Left forelimb (tissue), 1 donor: ENCODE measurements at regions not wholly inside any gene's neighbourhood (a gene's known extent, or its start where the extent isn't known, plus 50 kb on each side); places are given as distances from the start of the nearest gene placed in this dataset.

Experiments
- DNase-seq: peaks from one replicate; pipeline ENCODE4 v3.0.0-alpha.2; 2018; ENCODE audit warnings: low spot score

DNA sequence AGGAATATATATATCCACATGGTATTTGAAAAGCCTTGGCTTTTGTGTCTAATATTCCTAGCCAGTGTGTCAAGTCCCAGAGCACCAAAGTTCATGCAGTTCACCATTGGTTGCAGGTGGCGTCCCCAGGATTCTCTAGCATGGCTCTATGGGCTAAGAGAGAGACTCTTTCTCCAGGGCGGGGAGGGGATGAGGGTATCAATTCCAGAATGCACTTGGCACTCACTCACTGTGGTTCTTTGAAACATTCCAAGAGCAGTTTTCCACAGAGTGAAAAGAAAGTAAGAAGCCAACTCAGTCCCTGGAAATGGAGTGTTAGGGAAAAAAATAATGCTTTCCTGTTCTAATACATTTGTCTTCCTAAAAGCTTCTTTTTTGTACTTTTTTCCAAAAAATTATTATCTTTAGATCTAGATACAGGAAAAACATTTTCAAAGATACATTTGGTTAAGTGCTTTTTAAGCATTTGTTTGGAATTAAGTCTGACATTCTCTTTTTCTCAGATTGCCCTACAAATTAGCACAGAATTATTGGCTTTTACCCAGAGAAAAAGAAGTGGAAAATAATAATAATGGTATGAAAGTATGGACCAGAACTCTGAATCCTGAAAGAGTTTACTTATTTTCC, 239.9 kb downstream of the PAX3 start:
- DNase-seq, result no peak

DNA sequence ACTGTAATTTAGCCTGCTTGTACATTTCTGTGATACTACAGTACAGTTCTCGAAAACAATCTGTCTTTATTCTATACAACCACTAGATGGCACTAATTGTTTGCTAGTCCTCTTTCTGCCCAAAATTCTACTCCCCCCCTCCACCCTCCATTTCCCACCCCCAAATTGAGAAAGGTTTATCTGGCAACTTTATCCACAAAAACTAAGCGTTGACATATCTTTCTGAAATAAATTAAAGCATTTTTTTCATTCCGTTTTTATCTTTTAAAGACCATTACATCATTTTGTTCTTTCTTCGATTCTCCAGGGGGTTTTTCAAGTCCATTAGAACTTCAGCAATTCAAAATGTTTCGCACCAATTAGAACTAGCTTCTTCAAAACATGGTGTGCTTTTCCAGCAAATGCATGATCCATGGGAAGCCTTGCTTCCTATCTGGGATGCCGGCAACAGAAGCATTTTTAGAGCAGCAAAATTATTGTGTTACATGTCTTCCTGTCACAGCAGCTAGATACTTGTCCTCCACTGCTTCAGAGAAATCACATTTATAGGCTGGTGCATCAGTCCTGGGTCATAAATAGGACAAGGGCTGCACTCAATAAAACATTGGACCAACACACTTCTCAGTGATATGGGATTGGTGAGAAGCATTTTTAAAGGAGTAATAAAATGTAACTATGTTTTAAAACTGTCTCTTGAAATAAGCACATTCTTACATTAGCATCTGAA, 241.3 kb downstream of the PAX3 start:
- no peak for DNase-seq

DNA sequence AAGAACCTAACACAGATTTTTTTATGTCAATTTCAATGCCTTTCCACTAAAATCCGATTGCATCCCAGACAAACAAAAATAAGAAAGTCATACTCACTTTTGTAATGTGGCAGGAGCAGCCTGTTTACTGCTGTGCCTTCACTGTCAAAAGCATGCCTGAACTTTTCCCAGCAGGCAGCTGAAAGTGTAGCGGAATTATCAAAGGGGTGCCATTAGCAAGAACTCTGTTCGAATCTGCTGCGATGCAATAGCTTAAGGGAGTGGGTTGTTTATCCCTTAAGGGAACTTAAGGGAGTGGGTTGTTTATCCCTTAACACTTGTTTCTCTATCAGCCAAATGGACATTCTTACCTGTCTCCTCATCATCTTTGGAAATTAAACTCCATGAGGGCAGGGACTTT, 243.5 kb downstream of the PAX3 start:
- DNase-seq, result no peak

DNA sequence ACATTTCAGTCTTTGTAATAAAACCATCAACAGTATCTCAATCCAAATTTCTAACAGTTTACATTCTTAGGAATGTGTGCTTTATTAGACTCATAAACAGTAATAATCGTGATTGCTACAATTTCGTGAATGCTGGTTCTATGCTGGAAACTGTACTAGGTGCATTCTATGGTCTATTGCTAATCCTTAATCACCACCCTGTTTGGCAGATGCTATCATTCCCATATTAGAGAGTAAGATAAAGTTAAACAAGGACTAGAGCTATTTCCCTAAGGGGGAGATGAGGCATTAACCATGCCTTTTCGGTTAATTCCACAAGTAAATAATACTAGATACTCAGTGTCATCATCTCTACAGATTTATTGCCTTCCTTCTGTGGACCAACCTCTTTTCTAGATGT, 244.0 kb downstream of the PAX3 start:
- DNase-seq, result no peak

DNA sequence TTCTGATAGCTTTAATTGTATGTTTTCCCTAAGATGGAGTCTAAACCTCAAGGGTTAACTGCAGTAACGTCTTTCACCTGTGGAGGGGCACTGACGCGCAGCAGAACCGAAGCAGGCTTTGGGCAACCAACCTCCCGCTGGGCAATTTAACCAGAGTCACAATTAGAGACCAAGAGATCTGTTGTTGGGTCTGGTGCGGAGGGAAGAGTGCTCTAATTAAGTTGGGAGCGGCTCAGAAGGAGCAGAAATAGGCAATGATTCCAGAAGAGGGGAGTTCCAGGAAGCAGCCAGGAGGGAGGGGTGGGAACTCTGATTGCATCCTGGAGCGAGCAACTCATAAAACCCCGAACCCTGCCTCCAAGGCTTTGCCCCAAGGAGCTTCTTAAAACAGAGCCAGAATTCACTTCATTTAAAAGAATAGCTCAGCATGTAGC, 245.8 kb downstream of the PAX3 start:
- DNase-seq, result no peak

DNA sequence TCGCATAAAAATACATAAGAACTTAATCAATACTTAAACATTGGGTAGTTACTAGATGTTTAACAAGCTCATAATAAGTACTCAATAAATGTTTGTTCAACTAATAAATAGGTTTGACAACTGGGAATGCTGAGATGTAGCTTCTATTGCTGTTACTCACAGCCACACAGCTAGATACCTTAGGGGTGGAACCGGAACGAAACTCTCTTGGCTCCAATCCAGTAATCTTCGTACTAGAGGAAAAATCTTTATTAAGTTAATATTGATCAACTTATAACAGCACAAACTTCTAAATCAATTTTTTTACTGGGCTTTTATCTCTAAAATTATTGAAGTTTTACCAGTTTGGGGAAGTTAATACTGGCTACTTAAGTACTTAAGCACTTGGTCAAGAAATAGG, 247.8 kb downstream of the PAX3 start:
- DNase-seq, result no peak

DNA sequence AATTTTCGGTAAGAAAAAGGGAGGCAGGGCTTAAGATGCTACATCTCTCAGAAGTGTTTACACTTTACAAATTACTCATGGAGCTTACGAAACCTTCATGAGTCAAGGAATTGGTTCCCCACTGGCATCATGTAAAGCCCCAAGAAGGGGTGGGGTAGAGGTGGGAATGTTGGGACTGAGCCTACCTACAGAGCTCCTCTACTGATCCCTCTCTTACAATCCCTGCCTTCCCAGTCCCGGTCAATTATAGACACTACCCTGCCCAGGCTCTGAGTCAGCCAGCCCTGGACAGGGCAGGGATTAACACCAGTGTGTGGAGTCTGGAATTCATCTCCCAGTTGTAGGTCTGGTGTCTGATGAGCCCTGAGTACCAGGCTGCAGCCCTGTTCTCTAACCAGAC, 248.9 kb downstream of the PAX3 start:
- DNase-seq, result no peak

DNA sequence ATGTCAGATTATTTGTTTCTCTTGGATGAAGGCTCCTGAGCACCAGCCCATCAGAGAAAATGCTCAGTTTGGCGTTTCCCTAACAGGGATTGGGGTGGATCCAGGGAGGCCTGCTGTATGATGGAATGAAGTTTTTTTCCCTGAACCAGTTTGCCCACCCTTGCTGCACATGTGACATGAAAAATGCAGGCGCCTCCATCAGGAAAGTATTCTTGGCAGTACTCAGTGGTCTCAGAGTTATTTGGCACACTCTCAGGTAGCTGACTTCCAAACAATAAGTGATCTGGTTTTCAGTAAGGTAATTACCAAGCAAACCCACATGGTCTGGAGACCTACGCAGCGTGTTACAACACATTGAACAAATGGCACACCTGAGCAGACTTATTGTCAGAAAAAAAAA, 254.9 kb downstream of the PAX3 start:
- no peak for DNase-seq

DNA sequence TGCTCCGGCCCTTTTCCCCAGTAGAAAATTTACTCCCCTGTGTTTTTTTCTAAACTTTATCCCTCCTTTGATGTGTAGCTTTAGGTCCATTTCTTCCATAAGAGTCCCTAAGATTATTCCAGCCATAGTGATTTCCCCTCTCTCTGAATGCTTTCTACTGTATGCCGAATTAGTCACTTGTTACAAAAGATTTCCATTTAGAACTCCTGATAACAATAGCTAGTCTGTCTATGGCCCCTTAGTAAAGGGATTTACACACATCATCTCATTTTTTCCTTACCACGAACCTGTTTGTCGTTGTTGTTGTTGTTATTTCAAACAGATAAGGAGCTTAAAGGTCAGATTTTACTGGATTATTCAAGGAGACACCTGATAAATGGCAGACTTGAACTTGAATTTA, 256.1 kb downstream of the PAX3 start:
- DNase-seq, result no peak

DNA sequence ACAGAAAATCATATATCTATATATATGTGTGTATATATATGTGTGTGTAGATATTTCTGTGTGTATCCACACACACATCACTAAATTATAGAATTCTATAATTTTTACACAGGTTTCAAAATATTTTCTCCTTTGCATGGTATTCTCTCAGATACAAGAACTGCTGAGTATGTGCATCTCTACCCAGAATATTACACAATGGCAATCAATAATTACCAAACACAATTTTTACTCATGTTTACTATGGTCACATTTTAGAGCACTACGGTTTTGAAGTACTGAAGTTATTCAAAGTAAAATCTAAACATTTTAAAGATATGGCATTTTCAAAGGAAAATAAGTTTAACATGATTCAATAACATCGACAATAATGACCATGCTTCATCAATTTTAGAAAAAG, 258.5 kb downstream of the PAX3 start:
- DNase-seq, result no peak

DNA sequence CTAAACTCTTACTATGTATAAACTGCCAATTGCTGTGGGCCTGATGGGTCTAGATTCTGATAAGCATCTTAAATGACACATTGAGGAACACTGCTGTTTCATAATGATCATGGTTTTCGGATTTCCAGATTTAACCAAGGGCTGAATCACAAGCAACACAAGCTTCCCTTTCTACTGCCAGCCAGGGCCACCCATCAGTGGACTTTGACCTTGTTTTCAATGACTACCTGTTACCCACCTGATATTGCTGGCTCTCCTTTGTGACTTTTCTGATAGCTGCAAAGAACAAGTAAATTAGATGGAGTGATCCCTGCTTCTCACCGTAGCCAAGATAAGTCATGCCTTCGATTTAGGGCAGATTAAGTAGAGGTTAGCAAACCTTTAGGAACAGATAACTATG, 259.0 kb downstream of the PAX3 start:
- no peak for DNase-seq

DNA sequence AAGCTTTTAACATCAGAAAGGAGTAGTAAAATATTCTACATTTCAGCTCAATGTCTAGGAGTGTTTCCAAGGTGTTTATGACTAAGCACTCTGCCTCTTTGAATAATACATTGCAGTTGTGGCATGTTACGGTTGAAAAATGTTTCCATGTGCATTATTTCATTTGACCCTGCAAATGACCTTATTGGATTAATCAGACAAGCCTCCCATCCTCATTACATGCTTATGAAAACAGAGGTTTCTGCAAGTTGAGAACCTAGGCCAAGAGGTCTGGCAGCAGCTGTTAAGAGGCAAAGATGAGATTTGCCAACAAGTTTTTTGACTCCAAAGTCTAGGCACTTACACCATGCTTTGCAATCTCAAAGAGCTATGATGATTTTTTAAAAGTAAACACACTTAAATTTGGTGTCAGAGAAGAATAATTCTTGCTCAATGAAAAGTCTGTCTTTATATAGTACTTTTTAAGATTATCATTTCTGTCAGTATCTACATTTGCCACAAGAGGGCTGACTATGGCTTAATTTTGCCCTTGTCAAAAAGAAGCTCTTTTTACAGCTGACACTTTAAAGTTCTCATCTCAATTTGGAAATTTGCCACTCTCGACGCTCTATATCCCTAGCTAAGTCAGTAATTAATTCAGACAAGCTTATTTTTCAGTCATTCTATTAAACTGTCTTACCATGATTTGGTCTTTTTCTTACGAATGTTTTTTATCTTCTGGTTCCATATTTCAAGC, 260.6 kb downstream of the PAX3 start:
- DNase-seq, result no peak

DNA sequence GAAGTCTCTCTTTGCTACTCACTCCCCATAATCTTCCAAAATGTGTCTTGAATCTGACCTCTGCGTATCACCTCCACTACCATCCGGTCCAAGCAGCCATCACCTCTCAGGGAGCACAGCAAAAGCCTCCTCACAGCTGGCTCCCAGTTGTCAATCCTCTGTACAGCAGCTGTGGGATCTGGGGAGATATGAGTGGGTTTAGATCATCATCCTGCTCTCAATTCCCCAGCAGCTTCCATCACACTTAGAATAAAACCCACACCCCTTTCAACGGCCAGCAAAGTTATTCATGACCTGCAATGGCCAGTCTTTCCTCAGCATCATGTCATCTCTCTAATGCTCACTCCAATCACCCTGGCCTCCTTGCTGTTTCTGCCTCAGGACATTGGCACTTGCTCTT, 261.6 kb downstream of the PAX3 start:
- no peak for DNase-seq

DNA sequence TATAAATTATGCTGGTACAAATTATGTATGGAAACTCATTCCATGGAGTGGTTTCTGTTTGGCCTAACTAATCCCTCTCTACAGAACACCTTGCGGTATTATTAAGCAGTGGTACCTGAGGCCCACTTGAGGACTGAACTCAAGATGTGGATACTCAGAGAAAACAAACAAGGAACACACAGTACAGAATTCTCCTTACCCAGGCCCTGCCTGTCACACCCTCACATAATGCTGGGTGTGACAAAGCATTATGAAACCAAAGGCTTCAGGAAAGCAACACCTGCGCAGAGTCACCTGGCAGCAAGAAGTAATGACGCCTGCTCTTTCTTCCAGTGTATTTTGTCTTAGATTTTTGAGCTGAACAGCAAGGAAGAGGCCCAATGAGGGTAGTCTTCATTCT, 264.7 kb downstream of the PAX3 start:
- no peak for DNase-seq

DNA sequence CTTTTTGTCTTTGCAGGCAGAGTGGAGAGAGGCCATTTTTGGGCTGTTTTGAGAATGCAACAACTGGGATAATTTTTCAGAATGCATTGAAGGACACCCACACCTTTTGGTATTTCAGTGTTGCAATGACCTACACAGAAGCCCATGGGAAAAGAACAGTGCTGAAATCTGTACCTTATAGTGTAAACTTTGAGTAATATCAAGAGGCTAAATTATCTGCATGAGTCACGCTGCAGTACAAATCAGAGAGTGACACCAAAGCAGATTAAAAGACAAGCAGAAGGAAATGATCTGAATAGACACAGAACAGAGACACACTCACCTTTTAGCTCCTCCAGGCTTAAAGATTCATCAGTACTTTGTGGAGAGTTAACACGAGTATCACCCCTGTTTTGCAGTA, 265.3 kb downstream of the PAX3 start:
- no peak for DNase-seq

DNA sequence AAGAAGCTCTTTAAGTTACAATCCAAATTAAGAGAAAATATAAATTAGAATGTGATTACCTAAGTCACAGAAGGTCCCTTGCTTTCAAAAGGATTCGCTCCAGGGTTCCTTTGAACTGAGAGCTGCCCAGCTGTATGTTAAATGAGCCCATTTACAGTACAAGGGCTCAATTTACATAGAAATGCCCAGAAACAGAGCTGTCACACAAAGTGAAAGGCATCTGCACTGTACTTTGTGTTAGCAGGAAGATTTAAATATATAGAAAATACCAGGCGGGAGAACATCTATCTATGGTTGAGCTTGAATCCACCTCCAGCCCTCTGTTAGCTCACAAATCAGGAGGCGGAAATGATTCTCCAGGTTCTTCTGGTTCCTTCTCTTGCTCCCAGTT, 272.9 kb downstream of the PAX3 start:
- no peak for DNase-seq

DNA sequence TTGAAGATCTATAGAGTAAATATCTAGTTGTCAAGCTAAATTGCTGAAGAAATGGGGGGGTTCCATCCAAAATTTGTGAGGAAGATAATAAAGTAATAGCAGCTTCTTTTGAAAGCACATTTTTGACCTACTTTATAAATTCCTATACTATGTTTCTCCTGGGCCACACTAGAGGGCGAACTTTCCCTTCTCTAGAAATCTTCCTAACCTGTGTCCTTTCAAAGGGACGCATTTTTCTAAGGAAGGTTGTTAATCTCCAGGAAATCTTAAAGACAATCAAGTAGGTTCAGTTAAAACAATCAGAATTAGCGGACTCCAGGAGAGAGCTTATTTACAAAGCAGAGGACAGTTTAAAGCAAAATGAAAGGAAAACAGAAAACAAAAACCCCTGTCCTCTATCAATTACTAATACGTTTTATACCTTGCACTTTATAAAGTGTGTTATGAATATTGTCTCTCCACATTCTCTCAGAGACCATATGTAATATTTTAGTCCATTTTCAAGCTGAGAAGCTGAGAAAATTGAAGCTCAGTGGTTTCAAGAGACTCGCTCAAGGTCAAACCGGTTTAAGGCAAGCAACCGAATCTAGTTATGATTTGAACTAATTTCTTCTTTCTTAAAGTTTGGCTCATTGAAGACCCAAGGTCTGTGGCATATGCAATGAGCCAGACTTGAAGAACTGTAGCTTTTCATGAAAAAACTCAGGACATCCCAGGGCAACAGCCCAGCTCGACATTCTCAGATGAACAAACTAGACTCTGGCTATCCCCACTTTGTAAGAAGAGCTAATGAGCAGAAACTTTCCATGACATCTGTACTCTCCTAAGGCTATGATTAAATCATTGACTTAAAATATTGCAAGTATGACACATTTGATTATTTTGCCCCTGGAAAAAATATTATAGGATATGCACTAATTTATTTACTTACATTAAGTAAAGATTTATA, 273.6 kb downstream of the PAX3 start:
- no peak for DNase-seq

DNA sequence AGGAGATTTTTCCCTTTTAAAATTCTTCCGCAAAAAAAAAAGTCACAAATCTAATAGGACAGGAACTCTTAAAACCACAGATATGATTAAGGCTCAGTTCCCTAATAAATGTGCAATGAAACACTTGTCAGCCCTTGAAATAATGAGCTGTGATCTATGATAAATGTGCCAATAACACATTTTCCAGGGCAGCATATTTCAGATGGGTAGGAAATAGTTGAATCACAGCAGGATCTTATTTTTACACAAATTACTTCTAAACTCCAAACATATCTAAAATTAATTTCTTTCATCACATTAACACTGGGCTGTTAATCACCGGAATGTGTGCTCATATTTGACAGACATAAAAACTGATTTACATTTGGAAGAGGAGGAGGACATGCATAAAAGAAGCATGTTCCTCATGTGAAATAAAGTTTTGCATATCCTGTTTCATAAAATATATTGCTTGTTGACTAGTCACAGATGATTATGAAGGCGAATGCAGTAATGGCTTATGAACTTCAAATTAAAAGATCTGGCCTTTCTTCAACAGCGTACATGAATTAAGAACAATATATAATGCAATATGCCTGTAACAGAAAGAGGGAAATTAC, 281.4 kb downstream of the PAX3 start:
- DNase-seq, result no peak

DNA sequence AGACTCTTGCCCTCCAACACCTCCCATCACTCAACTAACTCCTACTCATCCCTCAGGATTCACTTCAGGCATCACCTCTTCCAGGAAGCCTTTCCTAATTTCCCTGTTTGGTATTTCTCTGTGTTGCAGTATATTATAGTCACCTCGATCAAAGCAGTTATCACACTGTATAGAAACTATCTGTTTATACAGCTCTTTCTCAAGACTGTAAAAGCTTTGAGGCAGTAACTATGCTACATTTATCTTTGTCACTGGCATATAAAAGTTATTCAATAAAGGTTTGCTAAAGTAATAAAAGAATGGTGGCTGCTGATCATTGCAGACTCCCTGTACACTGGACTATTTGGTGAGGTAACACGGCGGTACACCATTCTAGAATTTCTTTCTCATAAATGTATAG, 284.9 kb downstream of the PAX3 start:
- no peak for DNase-seq

DNA sequence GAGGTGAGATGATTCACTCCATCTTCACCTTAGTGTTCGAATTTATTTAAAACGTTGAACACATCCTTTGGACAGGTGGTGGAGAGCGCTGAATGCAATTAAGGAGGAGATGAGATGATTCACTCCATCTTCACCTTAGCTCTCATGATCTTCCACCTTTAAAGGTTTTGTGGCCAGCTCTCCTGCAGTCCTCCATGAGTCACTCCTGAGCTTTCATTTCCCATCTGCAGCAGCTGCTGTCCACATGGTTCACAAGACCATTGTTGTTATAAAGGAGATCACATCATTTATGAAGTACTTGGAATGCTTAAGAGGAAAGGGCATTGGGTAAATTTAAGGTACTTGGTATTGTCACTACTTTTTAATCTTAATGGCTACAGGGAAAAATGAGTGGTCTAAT, 298.5 kb downstream of the PAX3 start:
- no peak for DNase-seq

DNA sequence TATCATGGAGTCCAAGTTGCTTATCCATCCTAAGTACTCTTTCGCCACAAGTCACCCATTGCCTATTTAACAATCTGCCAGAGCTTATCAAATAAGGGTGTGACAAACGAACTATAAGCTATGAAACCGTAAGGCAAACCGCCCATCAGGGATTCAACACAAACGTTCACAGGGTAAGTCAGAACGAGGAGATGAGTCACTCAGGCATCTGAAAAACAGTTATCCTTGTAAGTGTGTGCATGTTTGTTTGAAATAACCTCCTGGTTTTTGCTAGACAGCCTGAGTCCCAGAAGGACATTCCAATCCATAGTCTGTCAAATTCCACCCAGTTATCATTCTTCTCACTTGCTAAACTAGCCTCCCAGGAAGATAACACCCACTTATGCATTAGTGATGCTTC, 299.1 kb downstream of the PAX3 start:
- DNase-seq, result no peak

DNA sequence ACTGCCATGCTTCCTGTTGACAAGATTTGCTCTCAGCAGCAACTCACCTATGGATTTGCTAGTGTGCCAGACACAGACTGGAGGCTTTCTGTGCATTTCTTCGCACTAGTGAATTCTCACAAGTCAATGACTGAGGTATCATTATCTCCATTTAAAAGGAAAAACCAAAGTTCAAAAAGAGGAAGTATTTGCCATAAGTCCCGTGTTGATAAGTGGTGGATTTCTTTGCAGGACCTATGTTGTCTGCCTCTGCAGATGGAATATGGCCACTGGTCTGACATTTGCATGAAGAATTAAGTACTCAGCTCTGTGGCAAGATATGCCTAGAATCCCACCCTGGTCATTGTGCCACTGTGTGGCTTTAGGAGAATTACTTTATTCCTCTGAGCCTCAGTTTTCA, 299.6 kb downstream of the PAX3 start:
- no peak for DNase-seq
